Stimulated activated CD4-positive, alpha-beta T cell treated with anti-CD3 and anti-CD28 coated beads, Interleukin-15, amount 100 ng/mL, for 24 hours (primary cell): ENCODE measurements at regions not wholly inside any gene's neighbourhood (a gene's known extent, or its start where the extent isn't known, plus 50 kb on each side); places are given as distances from the start of the nearest gene placed in this dataset.
A peak's percentile ranks its signal among the peaks of the same experiment; 100 is the strongest.
"Not testable (repeated sequence)": the region's sequence is repeated elsewhere in the genome, so short reads cannot be mapped to it uniquely, and the experiment has no call there.

Source experiments
- DNase-seq: peaks from one replicate; pipeline ENCODE4 v3.0.0-alpha.2; 2020

DNA sequence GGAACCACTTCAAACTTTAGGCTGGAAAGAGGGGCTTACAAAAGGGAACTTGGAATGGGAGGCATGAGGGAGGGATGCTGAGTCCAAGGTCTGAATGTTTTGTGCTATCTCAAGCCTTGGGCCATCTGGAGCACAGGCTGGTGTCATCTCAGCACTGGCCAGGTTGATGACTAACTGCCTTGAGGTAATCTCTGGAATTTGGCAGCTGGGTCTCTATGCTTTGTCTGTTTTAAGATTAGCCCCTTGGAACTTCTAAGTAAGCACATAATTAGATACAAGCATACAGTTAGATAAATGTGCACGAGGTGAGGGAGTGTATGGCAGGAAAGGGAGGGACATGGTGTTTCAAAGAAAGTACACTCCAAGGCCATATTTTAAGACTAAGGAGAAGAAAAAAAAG, 252.4 kb upstream of the CCDC54 start:
- no peak for DNase-seq

DNA sequence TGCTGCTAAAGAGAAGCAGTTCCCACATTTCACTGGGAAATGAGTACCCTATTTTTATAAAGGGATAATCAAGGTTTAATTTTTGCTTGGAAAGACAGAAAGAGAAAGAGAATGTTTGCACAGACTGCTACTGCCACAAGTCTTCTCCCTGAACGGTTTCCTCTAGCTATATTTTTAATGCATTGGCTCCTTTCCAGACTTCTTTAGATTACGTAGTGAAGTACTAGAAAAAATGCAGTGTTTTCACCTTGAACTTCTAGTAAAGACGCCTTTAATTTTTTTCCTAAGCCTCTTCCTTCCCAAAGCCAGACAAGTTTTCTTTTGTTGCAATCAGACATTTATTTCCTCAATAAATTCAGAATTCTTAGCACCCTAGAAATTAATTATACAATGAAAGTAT, 248.3 kb upstream of the CCDC54 start:
- DNase-seq, result no peak

DNA sequence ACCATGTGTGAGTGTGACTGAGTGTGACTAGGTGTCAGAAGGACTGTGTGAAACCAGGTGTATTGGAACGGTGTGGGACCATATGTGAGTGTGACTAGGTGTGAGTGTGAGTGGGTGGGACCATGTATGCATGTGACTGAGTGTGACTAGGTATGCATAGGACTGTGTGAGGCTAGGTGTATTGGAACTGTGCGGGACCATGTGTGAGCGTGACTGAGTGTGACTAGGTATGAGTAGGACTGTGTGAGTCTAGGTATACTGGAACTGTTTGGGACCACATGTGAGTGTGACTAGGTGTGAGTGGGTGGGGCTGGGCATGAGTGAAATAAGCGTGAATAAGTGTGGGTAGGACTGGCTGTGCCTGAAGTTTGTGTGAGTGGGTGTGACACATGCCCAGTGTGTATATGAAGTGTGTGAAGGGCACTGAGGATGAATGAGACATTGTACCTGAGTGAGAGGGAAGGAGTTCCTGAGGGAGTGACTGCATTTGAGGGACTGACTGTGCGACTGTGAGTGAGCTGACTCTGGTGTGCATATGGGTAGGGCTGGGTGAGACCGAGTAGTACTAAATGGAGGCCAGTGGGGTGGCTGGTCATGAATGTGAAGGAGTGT, 247.0 kb upstream of the CCDC54 start:
- DNase-seq, result no peak

DNA sequence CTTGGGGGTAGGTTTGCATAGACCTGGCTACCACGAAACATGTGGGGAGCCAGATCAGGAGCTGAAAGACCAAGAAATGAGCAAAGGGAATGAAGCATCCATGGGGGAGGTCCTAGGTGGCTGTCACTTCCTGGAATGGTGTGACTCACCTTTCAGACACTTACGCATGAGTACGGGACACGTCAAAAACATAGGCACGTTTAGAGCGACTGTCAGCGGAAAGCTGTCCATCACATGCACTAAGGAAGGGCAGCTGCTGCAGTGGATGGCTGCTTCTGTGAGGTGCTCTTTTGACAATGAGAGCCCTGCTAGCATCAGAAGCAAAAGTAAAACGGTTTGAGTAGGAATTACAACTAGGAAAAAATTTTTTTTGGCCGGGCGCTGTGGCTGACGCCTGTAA, 244.6 kb upstream of the CCDC54 start:
- no peak for DNase-seq

DNA sequence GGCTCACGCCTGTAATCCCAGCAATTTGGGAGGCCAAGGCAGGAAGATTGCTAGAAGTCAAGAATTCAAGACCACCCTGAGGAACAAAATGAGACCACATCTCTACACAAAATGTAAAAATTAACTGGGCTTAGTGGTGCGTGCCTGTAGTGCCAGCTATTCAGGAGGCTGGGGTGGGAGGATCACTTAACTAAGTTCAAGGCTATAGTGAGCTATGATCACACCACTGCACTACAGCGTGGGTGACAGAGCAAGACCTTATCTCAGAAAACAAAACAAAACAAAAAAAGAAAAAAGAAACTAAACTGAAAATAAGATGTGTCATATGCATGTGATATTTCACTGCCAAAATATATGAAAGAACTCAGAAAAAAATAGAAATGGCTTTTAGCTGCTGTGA, 243.3 kb upstream of the CCDC54 start:
- DNase-seq, result no peak

DNA sequence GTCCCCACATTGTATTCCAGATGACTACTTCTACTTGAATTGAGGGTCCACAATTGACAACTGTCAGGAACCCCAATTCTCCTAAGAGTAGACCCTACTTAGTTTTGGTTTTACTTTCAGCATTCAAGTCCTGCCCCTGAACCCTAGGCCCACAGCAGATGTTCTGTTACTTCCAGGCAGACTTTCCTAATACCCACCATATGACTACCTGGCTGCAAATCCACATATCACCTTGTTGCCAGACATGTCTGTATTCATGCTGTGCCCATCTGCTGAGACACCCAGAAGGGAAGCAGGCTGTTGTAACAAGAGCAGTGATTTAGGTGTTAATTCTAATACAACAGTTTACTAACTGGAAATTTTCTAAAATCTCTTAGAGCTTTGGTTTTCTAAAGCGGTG, 235.1 kb upstream of the CCDC54 start:
- no peak for DNase-seq

DNA sequence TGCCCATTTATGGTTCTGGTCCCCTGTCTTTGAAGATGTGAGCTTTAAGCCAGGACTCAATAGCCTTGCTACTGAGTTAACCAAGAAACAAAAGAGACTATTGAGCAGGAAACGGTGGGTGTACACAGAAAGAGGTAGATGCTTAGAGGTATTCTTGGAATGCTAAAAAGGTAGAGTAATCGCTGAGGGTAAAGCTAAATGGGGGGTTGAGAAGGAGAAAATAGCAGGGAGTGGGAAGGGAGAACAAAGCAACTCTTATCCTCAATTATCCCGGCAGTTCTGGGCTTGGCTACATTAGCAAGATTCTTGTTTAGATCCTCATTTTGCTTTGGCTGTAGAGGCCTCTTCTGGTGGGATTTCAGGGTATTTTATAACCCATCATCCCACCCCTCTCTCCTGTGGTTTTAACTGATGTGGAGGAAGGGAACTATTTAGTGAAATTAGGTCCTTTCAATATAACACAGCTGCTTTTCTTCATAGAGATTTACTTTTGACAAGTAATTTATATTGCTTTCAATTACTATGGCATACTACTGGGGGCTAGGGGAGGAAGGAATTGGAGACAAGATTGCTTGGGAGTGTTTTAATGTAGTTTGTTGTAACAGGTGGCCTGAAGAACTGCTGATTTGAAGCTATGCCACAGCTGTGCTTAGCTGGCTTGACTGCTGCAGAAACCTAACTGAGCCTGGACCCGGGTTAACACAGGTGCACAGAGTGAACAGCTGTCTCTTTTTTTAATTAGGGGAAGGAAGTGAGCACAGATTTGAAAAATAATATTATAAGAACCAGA, 234.3 kb upstream of the CCDC54 start:
- DNase-seq, result no peak

DNA sequence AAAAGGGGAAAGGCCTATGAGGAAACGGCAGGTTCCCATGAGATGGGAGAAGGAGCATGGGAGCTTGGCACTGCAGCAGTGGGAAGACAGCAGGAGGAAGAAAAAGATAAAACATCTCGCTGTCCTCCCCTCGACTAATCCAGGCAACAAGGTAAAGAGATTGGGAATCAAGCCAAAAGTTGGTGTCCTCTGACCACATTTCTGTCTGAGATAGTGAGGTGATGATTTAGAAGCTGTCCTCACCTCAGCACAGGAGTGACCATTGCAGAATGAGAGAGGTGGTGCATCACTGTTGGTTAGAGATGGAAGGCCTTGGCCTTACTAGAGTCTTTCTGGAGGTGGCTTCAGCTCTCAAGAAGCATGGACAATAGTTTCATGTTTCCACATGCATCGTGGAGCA, 226.6 kb upstream of the CCDC54 start:
- no peak for DNase-seq

DNA sequence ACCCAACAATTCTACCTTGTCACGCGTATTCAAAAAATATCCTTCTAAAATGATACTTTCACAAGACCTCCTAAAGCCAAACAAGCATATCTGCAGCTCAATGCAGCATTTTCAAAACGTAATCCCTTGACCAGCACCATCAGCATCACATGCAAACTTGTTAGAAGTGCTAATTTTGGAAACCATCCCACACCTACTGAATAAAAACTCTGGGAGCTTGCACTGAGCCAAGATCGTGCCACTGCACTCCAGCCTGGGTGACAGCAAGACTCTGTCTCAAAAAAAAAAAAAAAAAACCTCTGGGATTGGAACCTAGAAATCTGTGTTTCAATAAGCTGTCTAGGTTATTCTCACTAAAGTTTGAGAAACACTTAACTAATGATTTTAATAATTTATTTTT, 223.3 kb upstream of the CCDC54 start:
- DNase-seq, result no peak

DNA sequence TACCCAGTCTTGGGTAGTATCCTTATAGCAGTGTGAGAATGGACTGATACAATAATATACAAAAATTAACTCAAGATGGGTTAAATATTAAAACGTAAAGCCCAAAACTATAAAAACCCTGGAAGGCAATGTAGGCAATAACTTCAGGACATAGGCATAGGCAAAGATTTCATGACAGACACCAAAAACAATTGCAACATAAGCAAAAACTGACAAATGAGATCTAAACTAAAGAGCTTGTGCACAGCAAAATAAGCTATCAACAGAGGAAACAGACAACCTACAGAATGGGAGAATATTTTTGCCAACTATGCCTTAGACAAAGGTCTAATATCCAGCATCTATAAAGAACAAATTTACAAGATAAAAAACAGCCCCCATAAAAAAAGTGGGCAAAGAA, 204.8 kb upstream of the CCDC54 start:
- DNase-seq, result no peak

DNA sequence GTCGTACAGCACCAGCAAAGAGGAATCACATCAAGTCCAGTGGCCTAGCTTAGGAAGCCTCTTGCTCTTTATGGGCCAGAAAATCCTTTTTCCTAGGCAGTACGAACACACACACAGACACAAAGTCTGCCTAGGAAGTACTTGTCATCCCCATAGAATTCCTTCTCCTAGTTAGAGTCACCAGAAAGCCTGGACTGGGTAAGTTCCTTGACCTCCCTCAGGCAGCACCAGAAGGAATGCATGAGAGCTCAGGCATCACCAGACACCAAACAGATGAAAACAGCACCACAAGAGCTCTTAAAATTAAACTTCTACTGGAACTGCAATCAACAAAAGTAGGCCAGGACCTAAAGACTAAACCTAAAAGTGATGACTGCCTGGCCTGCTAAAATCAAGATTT, 192.9 kb upstream of the CCDC54 start:
- DNase-seq, result no peak

DNA sequence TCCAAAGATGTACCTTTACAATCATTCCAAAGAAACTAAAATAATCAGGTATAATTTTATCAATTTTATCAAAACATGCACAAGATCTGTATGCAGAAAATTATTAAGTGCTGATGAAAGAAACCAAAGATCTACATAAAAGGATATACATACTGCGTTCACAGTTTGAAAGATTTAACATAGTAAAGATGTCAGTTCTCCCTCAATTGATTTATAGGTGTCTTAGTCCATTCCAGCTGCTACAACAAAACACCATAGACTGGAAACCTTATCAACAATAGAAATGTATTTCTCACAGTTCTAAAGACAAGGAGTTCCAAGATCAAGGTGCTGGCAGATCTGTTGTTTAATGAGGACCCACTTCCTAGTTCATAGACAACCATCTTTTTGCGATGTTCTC, 189.0 kb upstream of the CCDC54 start:
- no peak for DNase-seq

DNA sequence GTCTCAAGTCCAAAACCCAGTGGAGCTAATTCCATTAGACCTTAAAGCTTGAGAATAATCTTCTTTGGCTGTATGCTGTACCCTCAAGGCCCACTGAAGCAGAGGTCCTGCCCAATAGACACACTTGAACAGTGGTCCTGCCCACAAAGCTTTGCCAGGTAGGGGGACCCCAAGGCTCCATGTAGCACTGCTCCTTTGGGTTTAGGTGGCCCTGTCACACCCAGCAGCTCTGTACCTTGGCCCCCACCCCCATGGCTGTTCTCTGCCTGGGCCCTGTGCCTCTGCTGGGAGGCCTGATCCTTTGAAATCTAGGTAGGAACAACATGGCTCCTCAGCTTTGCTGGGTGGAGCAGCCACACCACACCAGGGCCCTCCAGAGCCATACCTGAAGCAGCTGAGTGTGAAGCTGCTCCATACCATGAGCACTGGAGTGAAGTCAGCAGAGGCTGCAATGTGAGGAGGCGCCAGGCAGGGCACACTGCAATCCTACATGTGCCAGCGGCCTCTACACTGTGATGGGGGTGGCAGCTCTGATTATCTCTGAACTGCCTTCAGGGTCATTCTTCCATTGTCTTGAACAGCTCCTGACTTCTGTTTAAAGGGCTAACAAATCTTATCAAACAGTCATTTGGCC, 188.0 kb upstream of the CCDC54 start:
- DNase-seq, result no peak

DNA sequence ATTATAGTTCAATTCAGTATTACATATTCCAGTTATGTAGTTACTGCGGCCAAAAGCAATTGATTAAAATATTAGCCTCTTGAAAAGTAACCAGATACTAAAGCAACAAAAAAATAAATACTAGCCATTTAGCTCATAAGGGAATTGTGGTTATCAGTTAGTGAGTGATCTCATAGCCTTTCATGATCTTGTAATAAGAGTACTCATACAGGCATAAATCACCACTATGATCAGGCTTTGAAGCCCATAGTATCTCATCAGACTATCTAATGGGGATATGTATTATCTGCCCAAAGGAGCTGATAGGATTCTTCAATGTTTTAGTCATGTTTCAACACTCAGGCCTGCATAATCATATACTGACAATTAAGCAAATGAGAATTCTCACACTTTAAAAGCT, 184.1 kb upstream of the CCDC54 start:
- no peak for DNase-seq

DNA sequence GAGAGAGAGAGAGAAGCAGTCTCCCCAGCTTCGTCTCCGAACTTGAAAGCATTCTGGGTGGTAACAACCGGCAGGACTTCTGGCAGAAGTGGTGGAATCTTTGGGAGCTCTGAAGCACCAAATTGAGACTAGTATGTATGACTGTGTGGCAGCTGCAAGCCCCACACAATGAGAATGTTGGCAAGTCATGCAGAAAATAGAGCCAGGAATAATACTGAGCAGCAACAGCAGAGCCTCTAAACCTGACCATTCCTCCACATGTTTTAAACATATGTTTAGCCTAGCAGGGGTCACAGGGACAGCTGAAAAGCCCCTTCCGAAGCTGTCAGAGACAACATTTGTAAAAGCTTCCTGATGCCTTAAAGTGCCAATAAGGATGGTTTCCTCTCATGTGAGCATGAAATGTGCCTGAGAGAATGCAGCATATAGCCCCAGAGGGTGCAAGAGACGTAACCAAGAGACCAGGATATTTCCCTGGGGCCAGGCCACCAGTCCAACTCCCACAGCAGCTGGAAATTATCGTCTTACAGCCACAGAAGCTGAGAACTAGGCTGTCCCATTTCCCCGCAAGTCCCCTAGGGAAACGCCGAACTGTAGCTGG, 178.6 kb upstream of the CCDC54 start:
- DNase-seq, result no peak

DNA sequence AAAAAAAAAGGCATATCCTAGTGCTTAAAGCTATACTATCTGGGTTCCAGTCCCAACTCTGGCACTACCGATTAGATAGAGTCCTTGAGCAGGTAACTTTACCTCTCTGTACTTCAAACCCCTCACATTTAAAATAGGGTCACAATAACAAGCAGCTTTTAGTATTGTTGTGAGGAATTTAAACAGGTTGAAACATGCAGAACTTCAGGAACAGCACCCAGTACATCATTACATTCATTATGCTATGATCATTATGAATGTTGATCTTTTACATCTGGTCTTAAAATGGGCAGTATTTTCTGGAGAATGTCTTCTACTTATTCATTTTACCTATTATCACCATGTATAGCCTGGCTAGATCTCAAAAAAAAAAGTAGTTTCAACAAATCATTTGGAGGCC, 176.1 kb upstream of the CCDC54 start:
- no peak for DNase-seq

DNA sequence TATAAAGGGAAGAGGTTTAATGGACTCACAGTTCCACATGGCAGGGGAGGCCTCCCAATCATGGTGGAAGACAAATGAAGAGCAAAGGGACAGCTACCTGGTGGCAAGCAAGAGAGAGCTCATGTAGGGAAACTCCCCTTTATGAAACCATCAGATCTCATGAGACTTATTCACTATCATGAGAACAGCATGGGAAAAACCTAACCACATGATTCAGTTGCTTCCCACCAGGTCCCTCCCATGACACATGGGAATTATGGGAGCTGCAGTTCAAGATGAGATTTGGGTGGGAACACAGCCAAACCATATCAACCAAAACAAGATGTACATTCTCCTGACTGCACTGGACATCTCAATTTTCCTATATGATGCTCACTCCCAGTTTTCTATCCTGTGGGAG, 174.4 kb upstream of the CCDC54 start:
- not testable (repeated sequence) for DNase-seq

DNA sequence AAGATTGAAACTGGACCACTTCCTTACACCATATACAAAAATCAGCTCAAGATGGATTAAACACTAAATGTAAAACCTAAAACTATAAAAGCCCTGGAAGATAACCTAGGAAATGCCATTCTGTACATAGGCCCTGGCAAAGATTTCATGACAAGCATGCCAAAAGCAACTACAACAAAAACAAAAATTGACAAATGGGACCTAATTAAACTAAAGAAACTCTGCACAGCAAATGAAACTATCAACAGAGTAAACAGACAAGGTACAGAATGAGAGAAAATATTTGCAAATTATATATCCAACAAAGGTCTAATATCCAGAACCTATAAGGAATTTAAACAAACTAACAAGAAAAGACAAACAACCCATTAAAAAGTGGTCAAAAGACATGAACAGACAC, 173.1 kb upstream of the CCDC54 start:
- no peak for DNase-seq

DNA sequence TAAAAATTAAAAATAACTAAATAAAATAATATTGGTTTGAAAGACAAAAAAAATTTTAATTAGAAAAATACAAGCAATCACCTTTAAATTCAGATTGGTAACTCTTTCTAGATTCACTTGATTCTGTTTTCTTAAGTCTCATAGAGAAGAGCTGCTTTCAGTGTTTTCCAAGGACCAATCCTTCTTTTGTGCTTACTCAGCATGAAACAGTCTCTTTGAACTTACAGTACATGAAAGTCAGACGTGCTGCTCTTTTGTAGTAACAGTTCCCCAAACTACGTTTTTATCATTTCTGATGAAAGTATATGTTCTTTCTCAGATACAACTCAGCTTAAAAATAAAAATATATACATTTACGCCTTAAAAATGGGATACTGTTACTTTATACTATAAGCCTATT, 171.9 kb upstream of the CCDC54 start:
- DNase-seq, result no peak

DNA sequence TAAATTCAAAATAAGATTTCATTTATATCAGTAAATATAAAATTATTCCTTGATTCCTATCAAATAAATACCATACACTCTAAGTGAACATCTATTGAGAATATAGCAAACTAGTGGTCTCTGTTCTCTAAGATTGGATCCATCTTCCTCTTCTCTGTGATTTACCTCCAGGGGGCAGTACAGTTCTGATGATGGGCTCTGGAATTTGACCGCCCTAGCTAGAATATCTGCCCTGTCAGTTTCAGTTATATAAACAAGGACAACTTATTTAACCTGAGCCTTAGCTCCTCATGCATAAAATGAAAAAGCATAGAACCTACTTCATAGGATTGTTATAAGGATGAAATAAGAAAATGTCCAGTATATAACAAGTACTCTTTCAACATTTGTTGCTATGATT, 171.1 kb upstream of the CCDC54 start:
- DNase-seq, result peak; percentile 5

DNA sequence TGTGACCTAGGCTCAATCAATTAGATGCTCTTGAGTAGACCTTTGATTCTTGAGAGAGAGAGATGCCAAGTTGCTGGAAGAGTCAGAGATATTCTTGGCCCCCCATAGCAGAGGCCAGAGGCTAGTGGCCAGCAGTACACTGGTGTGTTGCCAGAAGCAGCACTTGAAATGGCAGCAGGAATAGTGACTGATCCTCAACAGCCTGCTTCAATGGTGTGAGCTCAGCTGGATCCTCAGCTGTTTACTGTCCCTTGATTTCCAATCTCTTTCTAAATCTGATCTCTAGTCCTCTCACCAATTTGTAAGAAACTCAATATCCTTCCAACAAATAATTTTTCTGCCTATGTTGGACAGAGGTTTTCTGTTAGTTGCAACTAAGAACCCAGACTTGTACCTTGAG, 170.3 kb upstream of the CCDC54 start:
- no peak for DNase-seq

DNA sequence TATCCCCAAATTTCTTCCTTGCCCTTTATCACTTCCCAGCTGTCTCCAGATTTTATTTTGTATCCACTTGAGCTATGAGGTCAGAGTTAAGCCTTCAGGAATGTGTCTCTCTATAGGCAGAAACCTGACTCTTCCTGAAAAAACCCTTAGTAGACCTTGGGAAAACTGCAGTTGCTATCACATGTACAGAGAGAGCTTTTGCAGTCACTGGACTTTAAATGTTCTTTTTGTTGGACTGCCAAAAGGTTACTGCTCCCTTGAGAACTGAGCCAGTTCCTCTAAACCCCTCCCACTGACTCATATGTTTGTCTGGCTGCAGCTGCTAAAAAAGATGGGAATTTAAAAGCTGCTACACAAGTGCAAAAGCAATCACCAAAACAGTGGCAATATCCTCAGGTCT, 169.1 kb upstream of the CCDC54 start:
- no peak for DNase-seq

DNA sequence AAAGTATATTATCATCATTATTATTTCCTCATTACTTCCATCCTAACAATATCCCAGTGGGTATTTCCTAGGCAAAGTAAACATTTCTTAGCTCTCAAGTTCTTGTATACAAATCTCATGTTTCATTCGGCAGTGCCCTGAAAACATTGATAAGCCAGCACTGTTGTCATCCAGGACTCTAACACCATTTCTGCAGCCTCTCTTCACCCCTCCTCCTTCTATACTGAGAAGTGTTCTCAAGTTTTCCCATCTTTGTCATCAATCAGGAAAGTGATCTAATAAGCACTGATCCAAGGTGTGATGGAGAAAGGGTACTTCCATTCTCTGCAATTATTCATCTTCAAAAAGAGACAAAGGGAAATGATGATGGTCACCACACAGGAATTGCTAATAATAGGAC, 168.4 kb upstream of the CCDC54 start:
- DNase-seq, result no peak

DNA sequence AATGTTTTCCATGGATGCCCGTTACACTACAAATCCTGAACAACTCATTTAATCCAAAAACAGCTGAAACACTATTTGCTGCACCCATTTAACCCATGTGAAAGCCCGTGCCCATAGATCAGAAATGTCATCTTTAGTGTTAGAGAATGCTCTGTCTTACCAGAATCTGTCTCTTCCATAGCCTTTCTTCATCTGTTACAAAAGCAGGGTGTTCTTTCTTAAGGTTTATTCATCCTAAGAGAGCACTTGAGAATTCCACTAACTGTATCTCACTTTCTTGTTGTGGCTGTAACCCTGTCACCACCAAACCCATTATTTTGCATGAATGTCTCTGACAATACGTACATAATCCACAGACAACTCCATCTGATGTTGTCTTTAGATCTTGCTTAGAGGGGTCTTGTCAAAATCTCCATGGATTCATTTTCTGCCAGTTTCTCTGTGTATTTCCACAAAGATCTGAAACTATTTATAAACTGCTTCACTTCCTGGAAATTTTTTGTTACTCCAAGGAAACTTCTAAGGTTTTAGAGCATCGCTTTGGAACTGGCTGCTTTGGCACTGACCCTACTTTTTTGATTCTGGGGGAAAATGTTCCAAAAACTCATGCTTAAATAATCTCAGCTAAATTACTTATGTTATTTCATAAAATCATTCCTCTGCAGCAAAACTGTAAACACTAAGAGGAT, 167.8 kb upstream of the CCDC54 start:
- DNase-seq, result no peak
